Natural killer cell (primary cell): ENCODE measurements at regions not wholly inside any gene's neighbourhood (a gene's known extent, or its start where the extent isn't known, plus 50 kb on each side); places are given as distances from the start of the nearest gene placed in this dataset.

Experiments
- ATAC-seq, 3 donors: fragments of 150-1000 bp in 2 of 3; fragments of 200-7000 bp in 1 of 3; cut with Tn5 transposase; 1 replicate in 1 of 3; 2 replicates in 2 of 3; pipeline ENCODE4 v1.10.0; 2021; ENCODE audit warnings: mild to moderate bottlenecking in 2 of 3, moderate library complexity in 2 of 3
- DNase-seq, 2 donors: peaks; one replicate each; pipeline versions ENCODE4 v3.0.0 to v3.0.0-alpha.2; 2013 to 2021; ENCODE audit warnings: mixed read lengths in 1 of 2
- H3K27ac ChIP-seq: one replicate; pipeline ENCODE4 v1.5.1; 2013; ENCODE audit warnings: mild to moderate bottlenecking, low read length
- H3K27me3 ChIP-seq: one replicate; pipeline ENCODE4 v1.6.1; 2013; ENCODE audit warnings: low read length; ENCODE audit not compliant: control insufficient read depth, insufficient read depth
- H3K36me3 ChIP-seq: one replicate; pipeline ENCODE4 v1.6.1; 2013; ENCODE audit warnings: low read length; ENCODE audit not compliant: control insufficient read depth, insufficient read depth
- H3K4me1 ChIP-seq: one replicate; pipeline ENCODE4 v1.6.1; 2013; ENCODE audit warnings: low read length; ENCODE audit not compliant: control insufficient read depth, insufficient read depth
- H3K4me3 ChIP-seq: one replicate; pipeline ENCODE4 v1.5.1; 2013; ENCODE audit warnings: low read length
- H3K9me3 ChIP-seq: one replicate; pipeline ENCODE4 v1.6.1; 2013; ENCODE audit warnings: low read length; ENCODE audit not compliant: control insufficient read depth, insufficient read depth
- H3K27ac Mint-ChIP-seq, 2 donors: one replicate each; pipeline ENCODE4 v1.8.0; 2022; ENCODE audit warnings: mild to moderate bottlenecking in 2 of 2, mixed read lengths in 2 of 2, moderate library complexity in 1 of 2
- H3K27me3 Mint-ChIP-seq, 2 donors: one replicate each; pipeline ENCODE4 v1.8.0; 2022; ENCODE audit warnings: low read depth in 2 of 2, mixed read lengths in 2 of 2
- H3K36me3 Mint-ChIP-seq: one replicate; pipeline ENCODE4 v1.8.0; 2022; ENCODE audit warnings: mixed read lengths
- H3K4me1 Mint-ChIP-seq, 2 donors: one replicate each; pipeline ENCODE4 v1.8.0; 2022; ENCODE audit warnings: mixed read lengths in 2 of 2
- H3K4me3 Mint-ChIP-seq: one replicate; pipeline ENCODE4 v1.8.0; 2022; ENCODE audit warnings: mild to moderate bottlenecking, moderate library complexity, mixed read lengths
- H3K9me3 Mint-ChIP-seq, 2 donors: one replicate each; pipeline ENCODE4 v1.8.0; 2022; ENCODE audit warnings: mixed read lengths in 2 of 2
- WGBS: methylation state at CpG from one replicate; pipeline ENCODE4 v1.1.7; 2013; ENCODE audit warnings: missing lambda C conversion rate; ENCODE audit not compliant: insufficient coverage; 5-methylcytosine and 5-hydroxymethylcytosine counted together
- intact Hi-C: fragments of 100-400 bp; cut with micrococcal nuclease; formaldehyde crosslinking; loops from one replicate; pipeline ENCODE4 v1.14.2; 2022
- TF ChIP-seq, protein P1 (sequence below): fragments of 200-600 bp; IDR thresholded peaks from one replicate; pipeline ENCODE4 v1.8.0; 2022; ENCODE audit warnings: antibody characterized with exemption

DNA sequence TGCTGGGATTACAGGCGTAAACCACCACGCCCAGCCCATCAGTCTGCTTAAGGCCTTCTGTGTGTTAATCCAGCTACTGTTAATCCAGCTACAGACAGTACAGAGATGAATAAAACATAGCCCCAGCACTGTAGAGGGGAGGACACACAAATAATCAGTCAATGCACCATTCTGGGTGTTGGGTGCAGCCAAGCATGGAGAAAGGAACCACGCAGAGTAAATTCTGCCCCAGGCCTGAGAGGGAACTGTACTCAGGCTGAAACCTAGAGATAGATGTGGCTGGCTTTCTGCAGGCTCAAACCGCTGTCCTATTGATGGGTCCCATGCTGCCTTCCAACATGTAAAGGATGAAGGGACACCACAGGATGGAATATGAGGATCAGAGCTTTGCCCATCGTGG is 136.8 kb upstream of the IGSF21 start:
- Histone ChIP-seq H3K4me3 (no peak overlapping the region), H3K4me1 (no peaks in the 10 kb centered on the region), H3K27me3 (no peaks in the 10 kb centered on the region), H3K9me3 (no peaks in the 10 kb centered on the region), H3K27ac (no peak overlapping the region), H3K36me3 (no peaks in the 10 kb centered on the region)
- ATAC-seq (no peak), DNase-seq (no peak)
- Mint-ChIP-seq H3K9me3 (no peaks in the 10 kb centered on the region), H3K27me3 (peaks cover 7% of the 10 kb centered on the region in 2 donors), H3K36me3 (no peaks in the 10 kb centered on the region), H3K4me3 (no peak overlapping the region), H3K27ac (no peak overlapping the region), H3K4me1 (no peaks in the 10 kb centered on the region)
- intact Hi-C loops, result no loop called here
- WGBS, result 75% methylated on average over 5 of the region's 5 CpGs
- TF ChIP-seq, protein P1, sequence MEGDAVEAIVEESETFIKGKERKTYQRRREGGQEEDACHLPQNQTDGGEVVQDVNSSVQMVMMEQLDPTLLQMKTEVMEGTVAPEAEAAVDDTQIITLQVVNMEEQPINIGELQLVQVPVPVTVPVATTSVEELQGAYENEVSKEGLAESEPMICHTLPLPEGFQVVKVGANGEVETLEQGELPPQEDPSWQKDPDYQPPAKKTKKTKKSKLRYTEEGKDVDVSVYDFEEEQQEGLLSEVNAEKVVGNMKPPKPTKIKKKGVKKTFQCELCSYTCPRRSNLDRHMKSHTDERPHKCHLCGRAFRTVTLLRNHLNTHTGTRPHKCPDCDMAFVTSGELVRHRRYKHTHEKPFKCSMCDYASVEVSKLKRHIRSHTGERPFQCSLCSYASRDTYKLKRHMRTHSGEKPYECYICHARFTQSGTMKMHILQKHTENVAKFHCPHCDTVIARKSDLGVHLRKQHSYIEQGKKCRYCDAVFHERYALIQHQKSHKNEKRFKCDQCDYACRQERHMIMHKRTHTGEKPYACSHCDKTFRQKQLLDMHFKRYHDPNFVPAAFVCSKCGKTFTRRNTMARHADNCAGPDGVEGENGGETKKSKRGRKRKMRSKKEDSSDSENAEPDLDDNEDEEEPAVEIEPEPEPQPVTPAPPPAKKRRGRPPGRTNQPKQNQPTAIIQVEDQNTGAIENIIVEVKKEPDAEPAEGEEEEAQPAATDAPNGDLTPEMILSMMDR, result no peak

DNA sequence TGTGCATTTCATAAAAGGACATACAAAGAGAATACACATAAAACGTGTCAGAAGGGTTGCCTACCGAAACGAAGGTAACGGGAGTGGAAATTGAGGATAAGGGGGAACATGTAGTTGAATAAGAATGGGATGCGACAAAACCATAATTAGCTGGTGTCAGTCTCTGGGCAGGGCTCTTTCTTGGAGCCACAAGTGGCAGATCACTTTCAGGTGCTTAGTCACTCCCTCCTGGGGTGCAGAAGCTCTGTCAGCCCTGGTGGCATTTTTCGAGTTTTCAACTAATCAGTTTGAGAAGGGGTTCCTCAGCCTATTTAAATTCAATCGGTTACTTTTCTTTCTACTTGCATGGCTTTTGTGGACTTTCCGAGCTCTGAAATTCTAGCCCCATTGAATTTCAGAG is 133.9 kb upstream of the IGSF21 start:
- TF ChIP-seq, protein P1, result no peak
- H3K4me1 Mint-ChIP-seq, result no peaks in the 10 kb centered on the region
- DNase-seq, result no peak
- Histone ChIP-seq H3K27me3 (no peaks in the 10 kb centered on the region), H3K4me3 (no peak overlapping the region), H3K9me3 (no peaks in the 10 kb centered on the region), H3K27ac (no peak overlapping the region), H3K36me3 (no peaks in the 10 kb centered on the region), H3K4me1 (no peaks in the 10 kb centered on the region)
- H3K4me3 Mint-ChIP-seq, result no peak overlapping the region
- intact Hi-C loops, result no loop called here
- no peak for ATAC-seq
- peaks cover 9 to 17% of the 10 kb centered on the region in 2 donors for H3K27me3 Mint-ChIP-seq
- WGBS, result 60% methylated on average over 8 of the region's 8 CpGs
- no peaks in the 10 kb centered on the region for H3K36me3 Mint-ChIP-seq
- no peaks in the 10 kb centered on the region for H3K9me3 Mint-ChIP-seq
- H3K27ac Mint-ChIP-seq, result no peak overlapping the region

DNA sequence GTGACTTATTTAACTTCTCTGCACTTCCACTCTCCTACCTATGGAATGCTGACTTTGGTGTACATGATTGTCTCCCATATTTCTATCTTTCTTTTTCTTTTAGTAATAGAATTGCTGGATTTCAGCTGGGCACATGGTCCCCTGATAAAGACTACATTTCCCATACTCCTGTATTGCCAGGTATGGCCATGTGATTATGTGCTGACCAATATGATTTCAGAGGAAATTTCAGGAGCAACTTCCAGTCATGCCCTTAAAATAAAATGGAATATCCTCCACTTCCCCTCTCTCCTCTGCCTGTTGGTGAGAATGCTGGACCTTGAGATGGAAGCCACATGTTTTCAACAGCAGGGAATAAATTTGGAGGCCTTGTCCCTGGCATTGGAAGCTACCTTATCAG is 130.7 kb upstream of the IGSF21 start:
- no peaks in the 10 kb centered on the region for H3K9me3 ChIP-seq
- no peak overlapping the region for H3K4me3 ChIP-seq
- TF ChIP-seq, protein P1, result no peak
- H3K36me3 ChIP-seq, result no peaks in the 10 kb centered on the region
- no peak overlapping the region for H3K4me3 Mint-ChIP-seq
- no peak for DNase-seq
- no peaks in the 10 kb centered on the region for H3K36me3 Mint-ChIP-seq
- peaks cover 14 to 17% of the 10 kb centered on the region in 2 donors for H3K27me3 Mint-ChIP-seq
- intact Hi-C loops, result no loop called here
- H3K27me3 ChIP-seq, result no peaks in the 10 kb centered on the region
- ATAC-seq, result no peak
- H3K4me1 Mint-ChIP-seq, result no peaks in the 10 kb centered on the region
- no peaks in the 10 kb centered on the region for H3K9me3 Mint-ChIP-seq
- no peak overlapping the region for H3K27ac Mint-ChIP-seq
- H3K4me1 ChIP-seq, result no peaks in the 10 kb centered on the region
- no peak overlapping the region for H3K27ac ChIP-seq

DNA sequence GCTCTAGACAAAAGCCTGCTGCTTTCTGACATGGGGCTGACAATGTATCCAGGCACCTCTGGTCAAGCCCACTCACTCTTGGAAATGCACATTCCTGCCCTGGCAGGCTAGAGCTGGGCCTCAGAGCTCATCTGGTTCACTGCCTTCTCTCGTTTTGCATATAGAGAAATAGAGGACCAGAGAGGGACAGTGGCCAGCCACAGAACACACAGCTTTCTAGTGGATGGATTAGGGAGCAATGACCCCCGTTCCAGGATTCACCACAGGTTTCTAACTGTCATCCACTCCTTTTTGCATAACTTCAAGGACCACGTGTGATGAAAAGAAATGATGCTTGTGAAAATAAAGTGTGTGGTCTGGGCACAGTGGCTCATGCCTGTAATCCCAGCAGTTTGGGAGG is 129.6 kb upstream of the IGSF21 start:
- no peak overlapping the region for H3K27ac ChIP-seq
- no peak overlapping the region for H3K4me3 ChIP-seq
- H3K27ac Mint-ChIP-seq, result no peak overlapping the region
- TF ChIP-seq, protein P1, result no peak
- ATAC-seq (no peak), DNase-seq (no peak)
- H3K27me3 Mint-ChIP-seq, result peaks cover 14 to 16% of the 10 kb centered on the region in 2 donors
- no peaks in the 10 kb centered on the region for H3K27me3 ChIP-seq
- H3K4me3 Mint-ChIP-seq, result no peak overlapping the region
- no peaks in the 10 kb centered on the region for H3K4me1 Mint-ChIP-seq
- H3K9me3 ChIP-seq, result no peaks in the 10 kb centered on the region
- H3K4me1 ChIP-seq, result no peaks in the 10 kb centered on the region
- H3K9me3 Mint-ChIP-seq, result no peaks in the 10 kb centered on the region
- intact Hi-C loops, result no loop called here
- H3K36me3 Mint-ChIP-seq, result no peaks in the 10 kb centered on the region
- WGBS, result 63% methylated on average over 2 of the region's 3 CpGs
- H3K36me3 ChIP-seq, result no peaks in the 10 kb centered on the region
